Endometrium (tissue), 2 donors: ENCODE measurements at regions not wholly inside any gene's neighbourhood (a gene's known extent, or its start where the extent isn't known, plus 50 kb on each side); places are given as distances from the start of the nearest gene placed in this dataset.

Experiments used
- FAIRE-seq: peaks from 2 replicates; lab custom pipeline; 2012; peaks lifted over from hg19 to GRCh38; lab: Jason Lieb, UNC
- donor health status: control.
- donor health status: control.

DNA sequence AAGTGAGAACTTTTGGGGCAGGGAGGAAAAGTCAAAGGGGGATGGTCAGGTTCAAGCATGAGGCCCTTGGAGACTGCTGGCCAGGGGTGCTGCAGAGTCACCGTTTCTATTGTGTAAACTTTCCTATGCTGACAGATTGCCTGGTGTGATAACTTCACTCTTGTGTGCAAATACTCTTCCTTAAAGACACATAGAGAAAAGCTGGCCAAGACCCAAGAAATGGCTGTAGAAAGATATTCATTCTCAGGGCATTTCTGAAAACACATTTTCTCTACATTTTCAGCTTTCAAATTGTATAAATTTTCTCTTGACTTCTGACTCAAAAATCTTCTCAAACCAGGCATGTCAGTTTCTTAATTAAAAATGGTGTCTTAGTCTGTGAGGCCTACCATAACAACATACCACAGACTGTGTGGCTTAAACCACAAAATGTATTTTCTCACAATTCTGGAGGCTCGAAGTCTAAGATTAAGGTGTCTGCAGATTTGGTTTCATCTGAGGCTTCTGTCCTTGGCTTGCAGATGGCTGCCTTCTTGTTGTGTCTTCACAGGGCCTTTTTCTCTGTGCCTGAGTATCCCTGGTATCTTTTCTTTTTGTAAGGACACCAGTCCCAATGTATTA, 304.5 kb downstream of the KCNRG start:
- FAIRE-seq: no peak

DNA sequence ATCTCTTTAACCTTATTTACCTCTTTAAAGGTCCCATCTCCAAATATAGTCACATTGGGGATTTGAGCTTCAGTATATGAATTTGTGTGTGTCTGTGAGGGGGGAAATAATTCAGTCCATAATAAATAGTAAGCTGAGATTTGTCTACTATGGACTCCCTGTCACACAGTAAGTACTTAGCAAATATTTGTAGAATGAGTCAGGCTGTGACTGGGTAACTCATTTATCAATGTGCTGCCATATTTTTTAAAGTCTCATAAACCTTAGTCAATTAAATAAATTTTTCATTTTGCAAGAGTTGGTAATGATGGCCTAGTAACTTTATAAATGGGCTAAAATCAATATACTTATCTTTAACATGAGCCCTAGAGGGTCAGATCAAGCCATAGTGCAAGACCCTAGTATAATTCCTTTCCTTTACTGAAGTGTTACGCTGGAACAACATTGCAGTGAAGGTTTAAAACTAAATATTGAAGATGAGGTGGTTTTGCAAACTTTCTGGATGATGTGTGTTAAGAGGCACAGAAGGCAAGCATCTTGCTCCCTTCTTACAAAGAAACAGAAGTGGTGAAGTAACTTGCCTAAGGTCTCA, 305.1 kb downstream of the KCNRG start:
- FAIRE-seq: no peak

- FAIRE-seq: no peak
These were observed 306.8 kb downstream of the KCNRG start for GRCh38 chr13:50322006-50322405.

GRCh38 chr13:50323440-50324065, 308.3 kb downstream of the KCNRG start:
- no peak for FAIRE-seq

DNA sequence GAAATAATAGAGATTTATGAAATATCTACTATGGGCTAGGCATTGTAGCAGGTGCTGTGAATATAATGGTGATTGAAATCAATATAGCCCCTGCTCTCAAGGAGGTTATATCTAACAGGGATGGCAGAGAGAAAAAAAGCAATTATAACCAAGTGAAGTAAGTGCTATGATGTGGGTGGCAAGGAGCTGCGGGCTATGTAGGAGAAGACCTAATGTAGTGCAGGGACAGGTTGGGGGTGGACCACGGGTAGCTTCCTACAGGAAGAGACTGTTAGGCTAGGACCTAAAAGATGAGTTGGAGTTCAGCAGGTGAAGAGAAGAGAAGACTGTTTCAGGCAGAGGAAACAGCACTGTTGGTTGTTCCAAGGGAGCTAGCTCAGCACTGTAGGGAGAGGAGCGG, 311.0 kb downstream of the KCNRG start:
- FAIRE-seq: no peak

DNA sequence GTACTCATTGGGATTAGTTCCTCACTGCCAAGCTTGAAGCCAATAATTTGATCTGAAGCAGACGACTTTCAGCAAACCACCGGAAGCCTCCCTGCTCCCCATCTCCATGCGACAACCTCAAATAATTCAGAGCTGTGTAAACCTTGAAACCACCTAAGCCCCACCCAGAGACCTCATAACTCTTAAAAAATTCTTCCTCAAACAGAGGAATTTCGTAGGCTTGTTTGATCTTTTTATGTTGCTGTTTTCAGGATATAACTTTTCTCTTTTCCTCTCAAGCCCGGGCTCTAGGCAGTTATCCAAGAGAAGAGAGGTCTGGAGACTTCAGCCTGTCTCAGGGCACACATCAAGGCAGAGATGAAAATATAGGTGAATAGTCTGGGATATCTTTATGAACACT, 311.6 kb downstream of the KCNRG start:
- FAIRE-seq: no peak

- FAIRE-seq: no peak
These were observed 319.0 kb downstream of the KCNRG start for GRCh38 chr13:50334115-50334778.

DNA sequence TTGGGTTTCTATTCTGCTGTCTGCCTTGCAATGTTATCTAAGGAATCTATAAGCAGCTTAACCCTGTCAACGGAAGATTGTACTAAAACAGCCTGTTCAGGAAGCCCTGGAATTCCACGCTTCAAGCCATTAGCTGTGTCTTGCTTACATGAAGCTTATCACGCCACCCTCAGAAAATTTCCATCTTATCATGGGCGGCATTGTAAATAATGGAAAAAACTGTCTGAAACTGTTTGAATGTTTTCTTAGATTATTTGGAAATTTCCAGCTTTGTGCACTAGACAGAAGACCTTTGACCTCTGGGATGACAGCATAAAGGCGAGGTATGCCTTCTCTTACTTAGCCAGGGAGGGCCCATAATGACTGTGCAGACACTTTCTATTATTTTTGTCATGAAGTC, 319.7 kb downstream of the KCNRG start:
- FAIRE-seq: no peak

GRCh38 chr13:50339271-50339670, 324.0 kb downstream of the KCNRG start:
- FAIRE-seq: no peak

DNA sequence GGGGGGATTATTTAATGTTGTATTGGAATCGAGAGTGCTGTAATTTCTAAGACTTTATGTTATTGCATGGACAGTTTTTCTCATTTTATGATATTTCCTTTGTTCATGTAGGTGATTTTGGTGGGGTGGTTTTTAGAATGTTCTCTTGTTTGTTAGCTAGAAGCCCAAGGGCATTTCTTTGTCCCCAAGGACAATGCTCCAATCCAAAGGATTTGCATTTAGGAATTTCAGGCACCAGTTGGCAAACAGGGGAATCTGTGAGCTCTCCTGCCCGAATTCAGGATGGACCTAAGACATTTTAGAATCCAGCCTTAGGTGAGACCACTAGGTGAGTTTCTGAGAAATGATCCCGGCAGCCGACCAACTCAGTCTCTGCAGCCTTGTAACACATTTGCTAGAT, 324.9 kb downstream of the KCNRG start:
- no peak for FAIRE-seq

GRCh38 chr13:50340551-50341287, 325.5 kb downstream of the KCNRG start:
- FAIRE-seq: no peak

GRCh38 chr13:50341526-50341925, 326.3 kb downstream of the KCNRG start:
- FAIRE-seq: no peak

DNA sequence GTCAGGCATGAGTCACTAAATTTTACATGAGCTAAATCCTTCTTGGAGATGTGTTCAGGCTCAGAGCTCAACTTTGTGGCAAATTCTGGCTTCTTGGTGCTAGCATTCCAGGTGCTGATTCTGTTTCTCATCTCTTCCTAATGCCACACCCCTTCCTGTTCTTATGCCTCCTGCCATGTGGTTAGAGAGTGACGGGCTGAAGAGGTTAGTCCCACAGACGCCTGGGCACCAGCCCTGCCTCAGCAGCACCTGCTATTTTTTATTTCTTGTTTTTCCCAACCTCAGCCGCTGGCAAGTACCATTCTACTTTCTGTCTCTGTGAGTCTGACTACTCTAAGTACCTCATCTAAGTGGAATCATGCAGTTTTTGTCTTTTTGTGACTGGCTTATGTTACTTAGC, 329.5 kb downstream of the KCNRG start:
- FAIRE-seq: no peak

DNA sequence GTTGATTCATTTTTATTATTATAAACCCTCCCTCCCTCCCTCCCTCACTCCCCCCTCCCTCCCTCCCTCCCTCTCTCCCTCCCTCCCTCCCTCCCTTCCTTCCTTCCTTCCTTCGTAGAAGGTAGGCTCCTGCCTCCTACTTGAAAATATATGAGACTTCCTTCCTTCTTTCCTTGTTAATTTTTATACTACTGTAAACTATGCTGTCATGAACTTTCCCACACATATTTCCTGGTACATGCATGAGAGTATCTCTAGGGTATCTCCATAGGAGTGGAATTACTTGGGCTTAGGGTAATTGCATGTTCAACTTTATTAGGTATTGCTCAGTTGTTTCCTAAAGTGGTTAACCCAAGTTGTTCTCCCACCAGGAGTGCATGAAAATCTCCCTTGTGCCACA, 330.6 kb downstream of the KCNRG start:
- FAIRE-seq: no peak

DNA sequence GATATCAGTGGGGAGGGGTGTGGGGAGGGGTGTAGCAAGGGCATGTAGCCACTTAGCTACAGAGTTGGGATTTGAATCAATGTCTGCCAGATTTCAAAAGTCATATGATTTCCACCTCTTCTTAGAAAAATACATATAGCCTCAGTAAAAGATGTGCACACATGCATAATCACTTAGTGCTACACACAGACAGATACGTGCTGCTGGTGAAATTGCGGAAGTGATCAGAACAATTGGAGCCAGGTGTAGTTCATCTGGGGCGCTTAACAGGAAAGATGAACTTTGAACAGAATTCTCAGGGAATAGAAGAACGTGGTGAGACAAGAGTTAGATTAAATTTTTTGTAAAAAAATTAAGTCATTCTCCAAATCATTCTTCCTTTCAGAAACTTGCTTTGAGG, 333.1 kb downstream of the KCNRG start:
- no peak for FAIRE-seq

- no peak for FAIRE-seq
These were observed 337.7 kb downstream of the KCNRG start for GRCh38 chr13:50352720-50353480.

DNA sequence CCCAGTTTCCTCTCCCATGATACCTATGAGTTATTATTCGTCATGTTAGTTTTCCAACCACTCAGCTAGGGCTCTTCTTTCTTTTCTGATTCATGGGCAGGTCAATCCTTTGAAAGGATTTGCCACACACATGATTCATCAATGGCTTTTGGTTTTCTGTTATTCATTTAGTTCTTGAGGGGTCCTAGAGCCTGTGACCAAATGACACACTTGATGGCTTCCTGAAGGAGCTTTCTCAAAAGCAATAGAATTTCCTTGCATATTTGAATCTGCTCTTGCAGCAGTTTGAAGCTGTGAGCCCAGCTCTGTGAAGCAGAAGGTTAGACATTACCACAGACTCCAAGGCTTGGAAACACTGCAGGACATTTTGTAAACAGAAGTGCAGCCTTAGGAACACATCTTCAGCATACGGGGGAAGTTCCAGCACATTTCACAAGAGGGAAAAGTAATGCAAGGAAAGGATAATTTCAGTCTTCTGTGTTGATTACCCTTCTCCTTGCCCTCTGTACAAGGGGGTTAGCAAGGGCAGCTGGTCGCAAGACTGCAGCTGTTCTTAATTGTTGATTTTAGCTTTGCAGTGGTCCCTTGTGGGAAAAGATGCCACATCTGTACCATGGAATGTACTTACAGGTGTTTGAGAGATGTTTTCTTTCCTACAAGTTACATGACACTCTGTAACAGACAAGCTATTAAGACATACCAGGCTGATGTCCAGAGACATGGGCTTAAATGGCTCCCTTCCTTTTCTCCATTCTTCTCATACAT, 338.6 kb downstream of the KCNRG start:
- no peak for FAIRE-seq

GRCh38 chr13:50355797-50356196, 340.6 kb downstream of the KCNRG start:
- no peak for FAIRE-seq

GRCh38 chr13:50357136-50357535, 341.9 kb downstream of the KCNRG start:
- FAIRE-seq: no peak

DNA sequence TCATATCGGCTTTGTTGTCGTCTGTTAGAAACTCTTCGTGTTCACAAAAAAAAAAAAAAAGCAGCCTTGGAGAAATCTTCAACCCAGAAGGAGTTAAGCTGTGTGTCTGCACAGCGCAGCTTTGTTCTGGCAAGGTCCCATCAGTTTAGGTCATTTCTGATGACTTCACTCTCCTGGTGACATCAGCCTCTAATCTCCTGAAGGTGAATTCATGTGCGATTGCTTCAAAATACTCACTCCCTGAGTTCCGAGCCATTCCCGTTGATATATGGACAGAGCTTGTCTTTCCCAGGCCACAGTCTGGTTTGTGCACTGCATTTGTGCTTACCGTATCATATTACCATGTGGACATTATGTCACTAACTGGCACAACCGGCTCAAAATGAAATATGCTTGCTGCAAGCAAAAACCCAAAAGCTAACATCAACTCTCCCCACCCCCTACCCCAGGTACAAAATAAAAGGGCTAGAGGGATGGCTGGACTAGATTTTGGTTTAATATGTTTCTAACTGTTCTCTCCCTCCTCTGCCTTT, 342.4 kb downstream of the KCNRG start:
- FAIRE-seq: no peak
